WTC11 (cell line): ENCODE measurements at regions not wholly inside any gene's neighbourhood (a gene's known extent, or its start where the extent isn't known, plus 50 kb on each side); places are given as distances from the start of the nearest gene placed in this dataset.

Source experiments
- ATF6 ChIP-seq: sonication (generic); formaldehyde crosslinking; IDR thresholded peaks from 2 replicates; pipeline ENCODE4 v1.8.1; 2023; ENCODE audit warnings: mild to moderate bottlenecking, missing genetic modification reagents
- CTCF ChIP-seq: fragments of 200-600 bp; IDR thresholded peaks from 2 replicates; pipeline ENCODE4 v1.8.0; 2022; ENCODE audit warnings: antibody characterized with exemption
- USF1 ChIP-seq: sonication (generic); formaldehyde crosslinking; IDR thresholded peaks from 2 replicates; pipeline ENCODE4 v1.8.0; 2022; ENCODE audit warnings: mild to moderate bottlenecking, missing genetic modification reagents

- TF ChIP-seq ATF6 (CRISPR knock-in tag) (no peak), USF1 (CRISPR knock-in tag) (no peak), CTCF (no peak)
Observed at GRCh38 chr4:123312116-123312515, 84.5 kb upstream of the SPRY1 start.
